ENCODE measurements at regions not wholly inside any gene's neighbourhood (a gene's known extent, or its start where the extent isn't known, plus 50 kb on each side); places are given as distances from the start of the nearest gene placed in this dataset.

GRCh38 chr18:22826726-22827125, 106.4 kb upstream of the RBBP8 start:
- H3K27ac Mint-ChIP-seq: no peak overlapping the region
- no peaks in the 10 kb centered on the region for H3K36me3 Mint-ChIP-seq
- ChIA-PET CTCF (no interaction called here), POLR2A (no interaction called here)
- H3K27me3 Mint-ChIP-seq (ENCODE audit: low read depth): no peaks in the 10 kb centered on the region
- TF ChIP-seq STAT6 (CRISPR knock-in tag; conservative IDR thresholded peaks at IDR 0.05; ENCODE audit: low read depth): no peak
- TF ChIP-seq, protein P1, sequence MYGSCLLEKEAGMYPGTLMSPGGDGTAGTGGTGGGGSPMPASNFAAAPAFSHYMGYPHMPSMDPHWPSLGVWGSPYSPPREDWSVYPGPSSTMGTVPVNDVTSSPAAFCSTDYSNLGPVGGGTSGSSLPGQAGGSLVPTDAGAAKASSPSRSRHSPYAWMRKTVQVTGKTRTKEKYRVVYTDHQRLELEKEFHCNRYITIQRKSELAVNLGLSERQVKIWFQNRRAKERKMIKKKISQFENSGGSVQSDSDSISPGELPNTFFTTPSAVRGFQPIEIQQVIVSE (CRISPR knock-in tag; IDR thresholded peaks at IDR 0.05; ENCODE audit: borderline replicate concordance): no peak
- no peak for TF ChIP-seq ZNF219 (CRISPR knock-in tag; IDR thresholded peaks at IDR 0.05; ENCODE audit: borderline replicate concordance)
- no peak for TF ChIP-seq E2F5 (CRISPR knock-in tag; IDR thresholded peaks at IDR 0.05)
- no peak for TF ChIP-seq ATF1 (CRISPR knock-in tag; IDR thresholded peaks at IDR 0.05)
- TF ChIP-seq CREB1 (CRISPR knock-in tag; IDR thresholded peaks at IDR 0.05): no peak
- TF ChIP-seq TEAD4 (CRISPR knock-in tag; IDR thresholded peaks at IDR 0.05): no peak
- TF ChIP-seq NR3C1 (CRISPR knock-in tag; conservative IDR thresholded peaks at IDR 0.05; ENCODE audit: low read depth): no peak
- TF ChIP-seq NR2C2 (CRISPR knock-in tag; IDR thresholded peaks at IDR 0.05): no peak
- no peak for TF ChIP-seq ZNF232 (CRISPR knock-in tag; IDR thresholded peaks at IDR 0.05)
- TF ChIP-seq ATF6 (CRISPR knock-in tag; IDR thresholded peaks at IDR 0.05): no peak
- no peak for TF ChIP-seq ZSCAN18 (CRISPR knock-in tag; IDR thresholded peaks at IDR 0.05)
- no peak for TF ChIP-seq FOXP4 (CRISPR knock-in tag; IDR thresholded peaks at IDR 0.05)
- TF ChIP-seq, protein P2, sequence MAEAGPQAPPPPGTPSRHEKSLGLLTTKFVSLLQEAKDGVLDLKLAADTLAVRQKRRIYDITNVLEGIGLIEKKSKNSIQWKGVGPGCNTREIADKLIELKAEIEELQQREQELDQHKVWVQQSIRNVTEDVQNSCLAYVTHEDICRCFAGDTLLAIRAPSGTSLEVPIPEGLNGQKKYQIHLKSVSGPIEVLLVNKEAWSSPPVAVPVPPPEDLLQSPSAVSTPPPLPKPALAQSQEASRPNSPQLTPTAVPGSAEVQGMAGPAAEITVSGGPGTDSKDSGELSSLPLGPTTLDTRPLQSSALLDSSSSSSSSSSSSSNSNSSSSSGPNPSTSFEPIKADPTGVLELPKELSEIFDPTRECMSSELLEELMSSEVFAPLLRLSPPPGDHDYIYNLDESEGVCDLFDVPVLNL (CRISPR knock-in tag; IDR thresholded peaks at IDR 0.05; ENCODE audit: borderline replicate concordance, low read depth): no peak
- no peak for TF ChIP-seq FOXJ3 (CRISPR knock-in tag; IDR thresholded peaks at IDR 0.05; ENCODE audit: borderline replicate concordance)
- no peak for TF ChIP-seq IRF2 (CRISPR knock-in tag; IDR thresholded peaks at IDR 0.05; ENCODE audit: borderline replicate concordance, low read depth)
- no peak for TF ChIP-seq SMAD3 (CRISPR knock-in tag; IDR thresholded peaks at IDR 0.05; ENCODE audit: borderline replicate concordance)
- TF ChIP-seq ARID4B (CRISPR knock-in tag; IDR thresholded peaks at IDR 0.05; ENCODE audit: borderline replicate concordance): no peak
- TF ChIP-seq ERG (CRISPR knock-in tag; IDR thresholded peaks at IDR 0.05): no peak
- TF ChIP-seq GRHL2 (CRISPR knock-in tag; IDR thresholded peaks at IDR 0.05; ENCODE audit: insufficient replicate concordance, severe bottlenecking): no peak
- no peak overlapping the region for H3K4me3 Mint-ChIP-seq
- peaks cover 16% of the 10 kb centered on the region for H3K9me3 Mint-ChIP-seq
- ATAC-seq (no peak), DNase-seq (ENCODE audit: low spot score) (no peak)
- peaks cover 16% of the 10 kb centered on the region for H3K4me1 Mint-ChIP-seq

Measured in WTC11 (cell line).